ENCODE measurements at regions not wholly inside any gene's neighbourhood (a gene's known extent, or its start where the extent isn't known, plus 50 kb on each side); places are given as distances from the start of the nearest gene placed in this dataset.

- no peak for TF ChIP-seq EP300 (IDR thresholded peaks at IDR 0.05; ENCODE audit: low read depth)
- no peak for TF ChIP-seq POLR2A (IDR thresholded peaks at IDR 0.05)
Observed at GRCh38 chr1:34582356-34582755, 172.5 kb upstream of the GJB5 start.
